HuH-7.5 (cell line): ENCODE measurements at regions not wholly inside any gene's neighbourhood (a gene's known extent, or its start where the extent isn't known, plus 50 kb on each side); places are given as distances from the start of the nearest gene placed in this dataset.
A peak's percentile ranks its signal among the peaks of the same experiment; 100 is the strongest.

Experiments
- DNase-seq: peaks from one replicate; pipeline ENCODE4 v3.0.0; 2011; ENCODE audit warnings: low spot score

DNA sequence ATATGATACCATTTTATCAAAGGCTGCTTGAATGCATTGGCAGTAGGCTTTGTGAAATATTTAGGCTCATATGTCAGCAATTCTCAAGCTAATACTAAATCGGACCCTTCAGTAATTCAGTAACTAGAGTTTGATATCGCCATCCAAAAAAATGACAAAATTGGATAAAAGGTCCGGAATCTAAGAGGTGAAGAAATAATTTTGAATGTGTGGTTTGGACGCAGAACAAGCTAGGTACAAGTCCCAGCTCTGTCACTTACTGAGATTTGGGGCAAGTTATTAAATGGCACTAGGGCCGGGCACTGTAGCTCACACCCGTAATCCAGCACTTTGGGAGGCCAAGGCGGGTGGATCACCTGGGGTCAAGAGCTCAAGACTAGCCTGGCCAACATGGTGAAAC is 956.5 kb downstream of the CDH11 start:
- DNase-seq: no peak

DNA sequence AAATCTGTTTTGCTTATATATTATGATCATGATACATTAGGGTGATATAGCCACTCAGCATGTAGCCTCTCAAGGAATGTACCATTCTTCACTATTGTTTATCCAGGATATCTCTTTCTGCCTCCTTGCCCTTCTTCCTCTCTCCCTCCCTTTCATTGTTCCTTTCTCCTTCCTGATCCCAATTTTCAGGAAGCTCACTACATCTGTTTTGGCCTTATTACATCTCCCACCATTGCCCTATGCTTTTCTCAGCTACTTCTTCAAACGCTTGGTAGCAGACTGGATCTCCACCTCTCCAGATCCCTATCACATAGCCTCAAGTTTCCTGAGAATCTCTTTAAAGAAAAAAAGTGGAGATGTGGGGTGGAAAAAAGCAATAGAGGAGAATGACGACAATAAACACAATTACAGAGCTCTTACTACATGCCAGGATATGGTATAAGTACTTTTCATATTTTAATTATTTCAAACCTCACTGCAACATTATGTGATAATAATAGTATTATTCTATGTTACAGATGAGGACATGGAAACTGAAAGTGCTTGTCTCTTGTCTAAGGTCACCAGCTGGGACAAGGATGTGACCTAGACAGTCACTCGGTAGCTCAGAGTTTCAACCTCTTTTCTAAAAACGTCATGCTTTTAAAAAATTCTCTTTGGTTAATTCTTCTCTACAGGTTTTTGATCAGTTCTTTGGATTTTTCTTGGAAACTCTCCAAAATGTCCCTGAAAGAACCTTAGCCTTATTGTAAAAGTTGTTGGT is 959.1 kb downstream of the CDH11 start:
- no peak for DNase-seq

DNA sequence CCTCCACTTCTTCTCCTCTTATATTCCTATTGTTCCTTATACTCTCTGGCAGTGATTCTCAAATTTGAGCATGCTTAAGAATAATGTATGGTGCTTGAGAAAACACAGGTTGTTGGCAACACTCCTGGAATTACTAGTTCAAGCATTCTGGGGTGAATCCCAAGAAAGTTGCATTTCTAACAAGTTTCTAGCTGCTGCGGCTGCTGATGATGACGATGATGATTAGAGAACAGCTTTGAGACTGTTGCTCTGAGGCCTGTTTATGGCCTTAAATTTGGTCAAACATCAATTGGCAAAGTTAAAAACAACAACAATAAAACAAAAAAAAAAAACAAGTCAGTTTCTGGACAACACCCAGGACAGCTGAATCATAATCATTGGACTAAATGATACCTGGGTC is 961.9 kb downstream of the CDH11 start:
- DNase-seq: no peak

DNA sequence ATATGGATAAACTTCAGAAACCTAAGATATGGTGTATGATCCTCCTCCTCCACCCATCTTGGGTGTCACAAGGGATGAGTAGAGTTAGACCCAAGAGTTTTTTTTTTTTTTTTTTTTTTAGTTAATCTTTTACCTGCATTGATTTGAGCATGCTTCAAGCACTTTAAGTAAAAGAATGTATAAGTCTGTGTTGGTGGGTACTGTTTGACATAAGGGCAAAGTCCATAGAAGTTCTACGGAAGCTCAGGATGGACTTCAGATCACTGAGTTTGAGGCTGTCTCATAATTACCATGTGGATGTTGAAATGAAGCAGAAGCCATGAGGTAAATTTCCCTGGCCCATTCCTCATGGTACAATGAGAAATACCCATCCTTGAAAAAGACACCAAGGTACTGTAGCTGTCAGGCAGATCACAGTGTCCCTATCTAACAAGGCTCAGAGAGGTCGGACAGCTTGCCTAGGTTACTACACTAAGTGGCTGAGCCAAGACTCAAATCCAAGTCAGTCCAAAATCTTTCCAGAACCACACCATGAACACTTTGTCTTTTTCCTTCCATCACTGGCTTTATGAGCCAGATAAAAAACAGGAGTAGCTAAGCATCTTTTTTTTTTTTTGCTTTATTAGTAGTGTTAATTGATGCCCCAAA is 962.8 kb downstream of the CDH11 start:
- DNase-seq: peak; percentile 1

DNA sequence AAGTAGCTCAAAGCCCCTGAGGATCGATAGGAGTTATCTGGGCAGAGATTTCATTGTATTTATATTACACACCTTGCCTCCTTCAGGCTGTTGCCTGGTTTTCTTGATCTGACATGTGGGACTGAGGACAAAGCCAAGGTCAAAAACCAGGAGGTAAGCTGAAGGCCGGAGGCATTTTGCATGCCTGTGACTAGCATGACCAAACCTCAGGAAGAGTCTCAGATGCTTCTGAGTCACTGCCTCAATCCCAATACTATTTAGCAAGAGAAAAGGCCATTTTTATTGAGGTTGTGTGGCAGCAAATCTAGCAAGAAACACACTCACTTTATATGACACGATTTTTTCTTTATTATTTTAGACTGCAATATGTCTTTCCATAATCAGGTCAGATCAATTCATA is 968.1 kb downstream of the CDH11 start:
- DNase-seq: no peak

DNA sequence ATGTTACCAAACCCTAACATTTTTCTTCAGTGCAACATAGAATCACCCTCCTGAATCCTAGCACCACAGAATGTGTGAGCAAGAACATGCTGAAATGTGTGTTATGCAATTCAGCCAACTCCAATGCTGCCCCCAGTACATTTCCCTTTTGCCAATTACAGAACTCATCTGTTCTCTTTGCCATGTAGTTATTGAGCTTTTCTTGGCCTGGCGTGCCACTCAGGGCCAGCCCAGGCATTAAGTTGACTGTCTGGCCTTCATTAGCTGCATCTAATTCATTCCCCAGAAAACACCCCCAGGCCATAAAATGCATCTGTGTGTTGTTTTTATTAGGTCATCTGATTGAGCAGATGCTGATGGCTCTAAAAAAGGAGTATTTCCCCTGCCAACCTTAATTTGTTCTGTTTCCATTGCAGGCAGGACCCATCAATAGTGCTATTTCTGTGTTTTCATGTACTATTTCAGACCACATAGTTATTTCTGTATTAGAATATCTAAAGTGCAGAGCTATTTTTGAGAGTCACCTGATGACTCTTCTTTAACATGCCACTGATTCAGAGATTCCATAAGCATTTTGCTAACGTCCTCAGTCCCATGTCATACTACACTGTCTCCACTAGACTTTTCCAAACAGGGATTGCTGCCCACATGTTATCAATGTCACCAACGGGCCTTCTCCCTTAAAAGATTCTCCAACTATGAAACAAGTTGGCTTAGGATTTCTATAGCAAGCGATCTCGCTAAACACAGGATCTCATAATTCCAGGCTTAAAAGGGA is 969.7 kb downstream of the CDH11 start:
- DNase-seq: no peak

DNA sequence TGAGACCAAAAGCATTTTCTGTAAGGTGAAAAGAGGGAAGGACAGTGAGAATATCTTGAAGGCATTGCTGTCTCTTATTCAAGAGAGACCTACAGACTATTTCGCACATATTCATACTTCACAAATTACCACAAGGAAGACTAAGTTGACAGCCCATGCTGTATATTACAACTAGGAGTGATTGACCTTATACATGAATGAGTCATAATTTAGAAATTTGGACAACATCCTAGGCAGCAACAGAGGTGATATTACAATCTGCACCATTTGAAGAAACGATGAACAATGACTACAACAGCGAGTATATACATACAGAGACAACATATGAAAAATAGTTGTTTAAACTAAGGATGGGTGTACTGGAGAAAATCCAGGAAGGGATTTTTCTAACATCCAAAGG is 971.7 kb downstream of the CDH11 start:
- DNase-seq: no peak

DNA sequence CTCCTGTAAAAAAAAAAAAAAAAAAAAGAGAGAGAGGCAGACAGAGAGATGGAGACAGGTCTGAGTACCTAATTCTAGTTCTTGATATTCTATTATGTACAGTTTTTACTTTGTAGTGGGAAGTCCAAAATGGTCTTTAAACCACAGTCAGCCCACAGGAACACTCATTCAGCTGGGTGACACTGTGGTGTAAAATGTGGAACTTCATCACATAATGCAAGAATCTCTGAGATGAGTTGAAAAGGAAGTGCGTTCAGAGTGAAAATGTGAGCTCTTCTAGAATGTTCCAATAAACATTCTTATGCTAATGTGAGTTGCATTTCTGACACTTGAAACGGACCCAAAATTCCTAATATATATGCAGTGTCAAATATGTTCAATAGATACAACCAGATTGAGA is 972.1 kb downstream of the CDH11 start:
- no peak for DNase-seq

DNA sequence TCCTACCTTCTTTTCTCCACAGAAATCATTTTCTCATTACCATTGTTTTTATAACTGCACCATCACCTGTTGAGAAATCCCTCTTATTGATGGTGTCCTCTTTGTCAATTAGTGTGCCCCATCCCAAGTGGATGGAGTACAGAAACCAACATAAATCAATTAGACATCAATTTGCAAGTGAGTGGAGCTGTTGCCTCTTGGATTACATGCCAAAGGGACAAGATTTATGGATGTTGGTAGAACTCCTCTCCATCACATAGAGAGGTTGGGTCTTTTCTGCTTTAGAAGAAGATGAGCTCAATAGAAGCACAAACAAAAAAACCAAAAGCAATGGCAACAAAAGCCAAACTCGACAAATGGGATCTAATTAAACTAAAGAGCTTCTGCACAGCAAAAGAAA is 973.5 kb downstream of the CDH11 start:
- no peak for DNase-seq

DNA sequence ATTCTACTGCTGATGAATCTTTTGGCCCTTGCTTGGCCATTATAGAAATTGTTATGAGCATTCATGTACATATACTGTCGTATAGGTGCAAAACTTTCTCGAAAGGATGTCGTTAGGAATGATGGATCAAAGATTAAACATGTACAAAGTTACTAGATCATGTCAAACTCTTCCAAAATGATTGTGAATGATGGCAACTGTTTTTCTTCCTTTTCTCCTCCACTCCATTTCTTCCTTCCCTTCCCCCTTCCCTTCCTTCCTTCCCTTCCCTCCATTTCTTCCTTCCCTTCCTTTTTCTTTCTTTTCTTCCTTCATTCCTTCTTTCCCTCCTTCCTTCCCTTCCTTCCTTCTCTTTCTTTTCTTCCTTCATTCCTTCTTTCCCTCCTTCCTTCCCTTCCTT is 973.9 kb downstream of the CDH11 start:
- no peak for DNase-seq

DNA sequence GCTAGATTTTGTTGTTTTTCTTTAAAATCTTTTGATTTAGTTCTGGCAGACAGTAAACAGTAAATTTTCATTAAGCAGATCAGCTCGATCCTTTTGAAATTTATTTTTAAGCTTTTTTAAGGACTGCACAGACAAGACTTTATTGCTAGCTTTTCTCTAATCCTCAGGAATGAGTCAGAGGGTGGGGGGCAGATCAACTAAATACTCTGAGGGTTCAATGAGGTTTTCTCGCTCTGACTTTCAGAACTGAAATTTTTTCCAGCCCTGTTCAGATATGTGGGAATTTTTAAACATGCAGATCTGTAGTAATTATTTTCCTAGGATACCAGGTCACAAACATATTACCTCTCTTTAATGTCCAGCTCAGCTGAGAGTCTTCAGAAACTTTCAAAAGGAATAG is 977.2 kb downstream of the CDH11 start:
- DNase-seq: no peak

DNA sequence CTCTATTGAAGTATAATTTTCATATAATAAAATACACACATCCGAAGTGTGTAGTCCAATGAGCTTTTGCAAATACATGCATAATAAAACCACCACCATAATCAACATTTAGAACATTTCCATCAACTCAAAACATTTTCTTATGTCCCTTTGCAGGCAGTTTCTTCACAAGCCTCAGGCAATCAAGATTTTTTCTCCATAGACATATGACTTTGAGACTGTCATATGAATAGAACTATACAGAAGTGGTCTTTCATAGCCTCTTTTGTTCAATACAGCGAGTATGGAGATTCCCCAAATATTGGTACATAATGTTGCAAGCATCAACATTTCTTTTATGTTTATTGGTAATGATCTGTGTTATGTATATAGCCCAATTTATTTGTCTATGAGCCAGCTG is 983.2 kb downstream of the CDH11 start:
- DNase-seq: no peak

DNA sequence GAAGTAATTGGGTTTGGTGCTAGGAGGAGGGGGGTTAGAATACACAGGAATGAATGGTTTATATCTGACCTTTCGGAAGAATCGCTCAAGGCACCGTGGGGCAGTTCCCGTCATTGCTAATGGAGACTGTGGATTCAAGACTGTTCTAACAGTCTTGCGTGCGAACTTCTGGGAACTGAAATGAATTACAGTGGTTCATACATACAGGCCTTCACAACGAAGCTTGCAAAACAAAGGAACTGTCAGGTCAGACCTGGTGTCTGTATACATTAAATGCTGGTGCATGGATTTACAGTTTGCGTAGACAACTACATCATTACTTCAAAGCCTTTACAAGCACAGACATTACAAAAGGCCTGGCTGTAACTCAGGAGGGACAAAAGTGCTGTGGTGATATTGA is 983.9 kb downstream of the CDH11 start:
- DNase-seq: no peak

DNA sequence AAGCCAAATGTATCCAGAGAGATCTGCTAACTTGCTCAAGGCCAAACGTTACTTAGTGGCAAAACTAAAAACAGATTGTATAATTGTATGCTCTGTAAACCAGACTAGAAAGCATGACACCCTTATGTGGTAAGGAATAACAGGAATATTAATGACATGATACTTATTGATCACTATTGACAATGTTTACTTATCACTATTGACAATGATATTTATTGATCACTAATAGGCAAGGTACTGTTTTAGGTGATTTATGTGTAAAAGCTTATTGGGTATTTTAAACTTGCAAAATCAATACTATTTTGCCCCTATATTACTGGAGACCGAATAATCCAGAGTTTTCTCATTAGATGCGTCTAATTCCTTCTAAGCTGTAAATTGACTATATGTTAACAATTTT is 985.1 kb downstream of the CDH11 start:
- no peak for DNase-seq

DNA sequence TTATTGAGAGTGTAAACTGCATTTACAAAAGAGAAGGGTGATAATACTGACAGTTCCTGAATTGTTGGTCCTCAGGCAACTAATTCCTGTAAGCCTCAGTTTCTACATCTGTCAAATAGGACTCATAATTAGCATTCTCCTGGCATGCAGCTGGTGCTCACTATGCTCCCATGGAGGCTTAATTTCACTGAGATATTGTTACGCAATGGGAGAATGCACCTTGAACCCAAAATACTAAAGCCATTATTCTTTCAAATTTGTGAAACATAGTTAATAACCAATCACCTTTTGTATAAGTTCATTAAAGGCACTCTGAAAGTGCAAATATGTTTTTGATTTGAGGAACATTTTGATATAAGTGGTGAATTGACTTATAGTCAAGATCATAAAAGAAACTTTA is 985.5 kb downstream of the CDH11 start:
- DNase-seq: no peak

DNA sequence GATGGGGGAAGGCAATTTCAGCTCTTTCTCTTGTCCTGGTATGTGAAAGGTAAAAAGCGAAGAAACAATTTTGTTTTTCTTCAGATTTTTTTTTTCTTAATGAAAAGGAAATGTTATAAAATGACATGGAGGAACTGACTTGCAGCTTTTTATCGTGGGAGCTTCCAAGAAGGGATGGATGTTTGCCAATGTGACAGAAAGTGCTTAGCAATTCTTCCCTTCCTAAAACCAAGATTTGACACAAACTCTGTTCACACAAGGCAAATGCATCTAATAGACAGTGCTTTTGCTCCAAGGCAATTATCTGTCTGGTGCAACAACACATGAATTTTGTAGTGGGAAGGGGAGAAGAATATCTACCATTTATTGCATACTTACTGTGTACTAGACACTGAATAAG is 988.5 kb downstream of the CDH11 start:
- no peak for DNase-seq

DNA sequence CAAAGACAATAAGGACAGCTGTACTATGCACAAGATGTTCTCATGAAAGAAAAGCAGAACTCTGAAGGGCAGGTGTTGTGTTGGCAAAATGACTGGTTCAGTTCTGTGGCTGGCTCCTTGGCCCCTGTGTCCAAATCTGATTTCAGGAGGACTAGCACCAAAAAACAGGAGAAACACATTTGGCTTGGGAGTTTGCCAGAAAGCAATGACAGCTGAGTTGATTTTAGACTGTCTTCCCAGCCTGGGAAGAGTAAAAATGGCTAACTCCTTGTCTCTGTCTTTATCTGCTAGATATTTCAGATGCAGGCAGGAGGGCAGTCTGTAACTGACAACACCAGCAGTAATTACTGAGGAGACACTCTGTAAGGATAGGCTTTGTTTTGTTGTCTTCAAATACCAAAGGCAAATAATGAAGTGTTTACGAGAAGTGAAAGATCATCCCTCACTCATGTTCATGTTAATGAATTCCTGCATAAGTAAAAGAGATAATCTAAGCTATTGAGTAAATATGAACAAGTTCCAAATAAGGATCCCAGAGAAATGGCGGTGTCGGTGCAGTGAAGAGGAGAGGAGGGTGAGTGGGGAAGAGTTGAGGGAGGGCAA is 989.0 kb downstream of the CDH11 start:
- no peak for DNase-seq

DNA sequence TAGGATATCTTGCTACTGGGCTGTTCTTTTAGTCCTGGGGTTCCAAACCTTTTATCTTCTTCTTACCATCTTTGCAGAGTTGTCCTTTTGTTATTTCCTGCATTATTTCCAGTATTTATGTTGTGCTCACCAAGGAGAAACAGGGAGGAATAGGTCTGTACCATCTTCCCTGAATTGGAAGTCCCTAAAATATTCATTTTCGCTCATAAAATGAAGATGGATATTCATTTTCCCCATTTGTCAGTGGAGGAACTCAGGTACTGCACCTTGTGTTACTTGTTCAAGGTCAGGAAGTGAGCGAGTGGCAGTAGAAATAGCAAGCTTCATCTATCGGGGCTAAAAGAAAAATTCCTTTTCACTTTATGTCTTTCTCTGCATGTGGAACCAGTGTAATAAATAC is 989.7 kb downstream of the CDH11 start:
- no peak for DNase-seq

DNA sequence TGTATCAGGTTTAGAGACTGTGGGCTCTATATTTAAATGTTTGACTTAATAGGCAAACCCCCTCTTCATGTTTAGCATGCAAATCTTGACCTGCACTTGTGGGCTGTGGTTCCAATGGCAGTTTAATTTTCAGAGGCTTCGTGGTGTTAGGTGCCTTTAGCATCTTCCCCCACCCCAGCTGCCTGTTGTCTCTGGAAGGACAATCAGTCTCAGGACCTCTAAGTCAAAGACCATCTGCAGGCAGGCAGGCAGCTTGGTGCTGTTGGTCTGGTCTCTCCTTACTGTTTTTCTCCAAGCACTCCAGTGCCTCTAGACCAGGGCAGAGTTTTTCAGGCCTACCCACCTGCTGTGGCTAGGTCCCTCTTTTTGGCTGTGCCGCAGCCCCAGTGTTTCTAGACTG is 990.4 kb downstream of the CDH11 start:
- DNase-seq: no peak

DNA sequence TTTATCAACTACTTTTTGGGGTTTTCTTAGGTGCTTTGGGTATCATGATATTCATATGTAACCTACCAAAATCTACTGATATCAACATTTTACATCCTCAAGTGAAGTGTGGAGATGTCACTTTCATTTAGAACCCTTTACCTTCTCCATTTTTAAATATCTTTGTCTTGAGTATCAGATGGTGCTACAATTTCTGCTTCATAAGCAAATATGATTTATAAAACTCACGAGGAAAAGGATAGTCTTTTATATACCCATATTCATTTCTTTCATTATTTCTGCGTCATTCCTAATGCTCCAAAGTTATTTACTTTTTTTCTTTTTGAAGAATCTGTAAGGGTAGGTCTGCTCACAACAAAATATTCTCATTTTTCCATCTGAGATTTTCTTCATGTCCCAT is 991.7 kb downstream of the CDH11 start:
- no peak for DNase-seq

DNA sequence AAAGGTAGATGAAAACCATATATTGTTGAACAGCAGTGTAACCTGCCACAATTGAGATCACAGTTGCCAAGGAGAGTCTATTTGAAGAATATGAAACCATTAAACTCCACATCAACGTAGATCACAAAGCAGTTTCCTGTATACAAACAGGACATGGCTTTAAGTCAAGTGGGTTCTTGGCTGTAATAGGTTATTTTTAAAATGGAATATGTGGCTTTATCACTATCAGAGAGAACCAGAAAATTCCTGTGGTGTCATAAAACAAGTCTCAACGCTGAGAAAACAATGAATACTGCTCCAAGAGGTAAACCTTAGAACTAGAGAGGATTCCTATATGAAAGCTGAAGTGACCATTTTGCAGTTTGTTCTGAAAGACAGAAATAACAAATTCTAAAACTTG is 999.7 kb downstream of the CDH11 start:
- no peak for DNase-seq

DNA sequence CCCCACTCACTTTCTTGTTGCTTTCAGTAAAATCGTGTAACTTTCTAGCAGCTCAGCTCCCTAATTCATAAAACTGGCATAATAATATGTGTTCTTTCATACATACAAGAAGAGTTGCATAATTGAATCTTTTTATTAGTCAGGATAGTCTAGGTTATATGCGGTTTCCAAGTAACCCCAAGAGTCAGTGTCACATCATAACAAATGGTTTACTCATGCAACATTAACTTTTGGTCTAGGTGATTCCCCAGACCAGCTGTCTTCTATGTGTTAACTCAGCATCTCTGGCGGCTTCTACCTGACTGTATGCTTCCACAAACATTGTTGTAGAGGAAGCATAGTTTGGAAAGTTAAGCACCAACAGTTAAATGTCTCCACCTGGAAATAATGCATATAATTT is 1000.4 kb downstream of the CDH11 start:
- DNase-seq: no peak

DNA sequence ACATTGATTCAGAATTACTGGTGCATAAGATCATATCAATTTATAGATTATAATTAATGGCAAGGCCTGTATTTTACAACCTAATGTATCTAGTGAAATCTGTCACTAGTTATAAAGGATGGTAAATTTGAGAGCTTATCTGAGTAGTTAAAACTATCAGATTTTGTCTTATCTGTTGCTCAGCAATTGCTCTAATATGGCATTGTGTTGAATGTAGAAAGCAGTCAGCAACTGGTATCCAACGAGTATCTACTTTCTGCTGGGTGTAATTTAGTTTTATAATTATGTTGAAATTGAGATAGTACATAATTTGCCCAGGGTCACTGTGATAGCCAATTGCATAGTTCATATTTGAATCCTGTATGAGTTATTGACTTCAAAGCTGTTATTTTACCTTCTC is 1005.7 kb downstream of the CDH11 start:
- DNase-seq: no peak
